Hypothalamus (tissue), 51 donors: ENCODE measurements at regions not wholly inside any gene's neighbourhood (a gene's known extent, or its start where the extent isn't known, plus 50 kb on each side); places are given as distances from the start of the nearest gene placed in this dataset.
"Not testable (repeated sequence)": the region's sequence is repeated elsewhere in the genome, so short reads cannot be mapped to it uniquely, and the experiment has no call there.

ENCODE experiments used
- DNase-seq, 51 donors: peaks; one replicate each; lab custom pipeline; 2025; lab: John Stamatoyannopoulos, UW

DNA sequence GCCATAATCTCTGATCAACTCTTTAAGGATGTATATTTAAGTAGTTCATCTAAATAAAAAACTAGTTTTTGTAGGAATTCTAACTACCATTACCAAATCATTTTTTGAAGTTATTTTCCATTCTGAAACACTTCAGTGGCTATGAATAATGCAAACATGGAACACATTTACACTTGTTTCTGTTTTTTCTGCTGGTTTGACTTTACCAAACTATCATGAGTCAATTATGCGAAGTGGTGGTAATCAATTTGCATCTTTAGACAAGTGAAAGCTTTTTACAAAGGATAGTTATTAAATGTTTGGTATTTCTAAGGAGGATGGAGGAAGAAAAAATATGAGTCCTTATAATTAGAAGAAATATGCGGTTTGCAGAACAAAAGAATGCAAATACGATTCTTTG is 202.0 kb upstream of the MMADHC start:
- DNase-seq: no peak

DNA sequence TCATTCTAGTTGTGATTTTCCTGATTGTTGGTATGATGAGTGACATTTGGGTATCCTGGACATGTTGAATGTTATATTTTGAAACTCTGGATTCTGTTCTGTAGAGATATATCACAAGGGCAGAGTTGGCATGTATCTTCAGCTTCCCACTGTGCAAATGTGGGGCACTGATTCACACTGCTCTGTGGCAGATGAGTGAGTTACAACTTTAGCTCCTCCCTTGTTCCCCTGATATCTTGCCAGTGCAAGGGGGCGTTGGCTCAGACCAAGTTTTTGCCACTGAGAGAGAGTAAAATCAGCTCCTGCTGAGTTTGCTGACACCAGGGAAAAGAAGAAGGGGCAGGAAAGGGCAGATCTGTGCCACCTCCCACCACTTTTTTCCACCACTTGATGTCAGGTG is 199.6 kb upstream of the MMADHC start:
- DNase-seq: no peak

DNA sequence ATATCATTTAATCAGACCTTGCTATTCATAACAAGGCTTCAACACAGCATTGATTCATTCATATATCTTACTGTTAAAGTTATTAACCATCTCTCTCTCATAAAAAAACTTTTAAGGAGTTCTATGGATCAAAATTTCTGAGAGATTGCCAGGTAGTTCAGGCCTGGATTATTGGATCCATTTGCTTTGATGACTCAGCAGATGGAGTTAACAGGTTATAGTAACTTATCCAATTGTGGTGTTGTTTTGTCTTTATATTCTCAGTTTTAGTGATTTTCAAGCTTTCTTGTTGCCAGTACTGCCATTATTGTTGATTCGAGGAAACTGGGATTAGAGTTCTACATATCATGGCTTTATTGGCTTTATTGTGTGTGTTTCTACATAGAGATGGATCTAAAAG is 195.7 kb upstream of the MMADHC start:
- no peak for DNase-seq

DNA sequence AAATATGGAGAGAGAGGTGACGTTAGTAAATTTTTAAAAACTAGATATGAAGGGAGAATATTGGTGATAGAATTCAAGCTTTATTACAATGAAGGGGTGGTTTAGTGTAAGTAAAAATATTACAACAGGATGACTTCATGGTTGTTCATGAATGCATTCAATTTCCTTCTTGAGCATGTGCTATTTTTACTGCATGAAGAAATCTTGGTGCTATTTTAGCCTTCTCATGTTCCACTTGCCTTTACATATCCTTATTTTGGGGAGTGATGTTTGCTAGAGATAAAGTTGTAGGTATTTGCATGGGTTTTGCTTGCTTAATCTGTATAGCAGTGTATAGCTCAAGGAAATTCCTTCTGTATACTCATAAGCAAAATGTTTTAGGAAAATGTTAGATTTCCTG is 195.0 kb upstream of the MMADHC start:
- DNase-seq: no peak

DNA sequence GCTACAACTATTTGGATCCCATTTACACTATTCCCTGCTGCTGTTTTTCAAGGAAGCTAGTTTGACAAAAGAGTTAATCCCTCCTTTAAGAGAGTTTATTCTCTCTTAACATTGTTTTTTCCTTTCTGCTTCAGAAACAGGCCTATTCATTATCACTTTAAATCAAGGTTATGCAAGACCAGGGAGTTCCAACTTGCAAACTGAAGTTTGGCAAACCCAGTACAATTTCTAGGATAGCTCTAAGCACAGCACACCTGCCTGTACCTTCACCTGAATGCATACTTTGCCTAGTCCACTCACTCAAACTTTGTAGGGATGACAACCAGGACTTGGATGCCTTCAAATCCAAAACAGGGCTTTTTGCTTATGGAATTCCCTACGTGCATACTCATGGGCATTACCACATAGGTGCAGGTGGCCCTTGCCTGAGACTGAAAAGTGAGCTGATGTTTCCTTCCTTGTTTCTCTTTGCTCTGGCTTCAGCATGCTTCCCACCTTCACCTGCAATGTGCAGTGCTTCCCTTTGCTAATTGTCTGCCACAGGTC is 193.8 kb upstream of the MMADHC start:
- DNase-seq: no peak

DNA sequence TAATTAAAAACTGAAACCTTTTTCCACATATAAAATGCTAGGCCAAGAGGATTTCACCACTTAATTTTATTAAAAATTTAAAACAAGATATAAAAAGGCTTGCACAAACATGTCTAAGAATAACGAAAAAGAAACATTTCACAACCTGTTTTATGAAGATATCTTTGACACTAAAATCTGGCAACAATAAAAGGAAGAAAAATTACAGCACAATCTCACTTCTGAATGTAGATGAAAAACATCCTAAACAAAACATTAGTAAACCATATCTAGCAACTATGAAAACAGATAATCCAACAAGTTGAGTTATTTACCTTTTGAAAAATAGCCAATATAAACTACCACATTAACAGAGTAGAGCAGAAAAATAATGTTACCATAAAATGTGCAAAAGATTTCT is 185.4 kb upstream of the MMADHC start:
- DNase-seq: no peak

DNA sequence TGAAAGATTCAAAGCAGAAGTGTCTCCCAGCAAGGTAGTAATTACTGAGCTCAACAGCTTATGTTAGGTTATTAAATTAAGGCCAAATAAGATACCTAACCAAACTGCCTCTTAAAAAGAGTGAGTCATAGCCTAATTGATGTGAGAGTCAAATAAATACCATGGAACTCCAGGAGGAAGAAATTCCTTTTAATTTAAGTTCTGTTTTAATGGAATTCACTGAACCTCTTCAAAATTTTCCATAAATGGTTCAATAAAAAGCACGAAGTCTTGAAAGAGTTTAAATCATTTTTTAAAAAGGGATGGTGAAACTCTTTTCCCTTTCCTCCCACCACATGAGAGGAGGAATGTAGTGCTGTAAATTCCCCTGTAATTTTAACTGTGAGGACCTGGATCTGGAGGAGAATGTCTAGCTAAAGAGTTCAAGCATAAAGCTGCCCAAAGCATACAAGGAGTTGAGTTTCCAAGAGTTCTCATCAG is 180.8 kb upstream of the MMADHC start:
- no peak for DNase-seq

DNA sequence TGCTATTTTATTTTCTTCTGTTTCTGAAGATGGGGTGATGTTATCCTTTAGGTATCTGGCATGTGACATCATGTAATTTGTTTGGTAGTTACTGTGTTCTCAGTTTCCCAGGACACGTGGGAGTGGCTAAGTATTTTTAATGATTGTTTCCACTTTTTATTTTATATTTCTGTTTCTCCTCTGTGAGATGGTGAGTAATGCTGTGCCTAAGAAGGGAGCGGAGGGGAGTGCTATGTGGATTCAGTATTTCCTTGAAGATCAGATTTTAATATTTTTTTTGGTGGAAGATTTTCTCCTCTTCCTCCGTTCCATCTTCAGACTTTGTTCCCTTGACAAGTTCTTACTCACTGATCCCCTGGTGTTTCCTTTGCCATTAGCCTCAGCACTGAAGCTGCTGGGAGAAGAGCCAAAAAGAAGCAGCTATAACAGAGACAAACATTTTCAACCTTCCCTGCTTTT is 180.0 kb upstream of the MMADHC start:
- DNase-seq: no peak

DNA sequence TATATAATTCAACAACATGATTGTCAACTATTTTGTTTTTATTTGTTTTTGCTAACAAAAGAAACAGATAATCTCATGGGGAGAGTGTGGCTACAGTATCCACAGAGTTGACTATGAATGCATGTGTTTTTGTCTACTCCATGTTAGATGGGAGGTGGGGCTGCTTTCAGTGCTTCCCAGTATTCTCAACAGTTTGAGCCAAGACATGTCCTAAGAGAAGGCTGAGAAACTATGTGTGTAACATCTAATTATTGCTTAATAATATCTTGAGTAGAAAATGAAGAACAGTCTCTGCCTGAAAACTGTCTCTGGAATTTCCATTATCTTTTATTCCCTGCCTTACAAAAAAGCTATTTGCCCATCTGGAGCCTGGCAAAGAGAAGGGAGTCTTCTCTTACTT is 178.8 kb upstream of the MMADHC start:
- no peak for DNase-seq

DNA sequence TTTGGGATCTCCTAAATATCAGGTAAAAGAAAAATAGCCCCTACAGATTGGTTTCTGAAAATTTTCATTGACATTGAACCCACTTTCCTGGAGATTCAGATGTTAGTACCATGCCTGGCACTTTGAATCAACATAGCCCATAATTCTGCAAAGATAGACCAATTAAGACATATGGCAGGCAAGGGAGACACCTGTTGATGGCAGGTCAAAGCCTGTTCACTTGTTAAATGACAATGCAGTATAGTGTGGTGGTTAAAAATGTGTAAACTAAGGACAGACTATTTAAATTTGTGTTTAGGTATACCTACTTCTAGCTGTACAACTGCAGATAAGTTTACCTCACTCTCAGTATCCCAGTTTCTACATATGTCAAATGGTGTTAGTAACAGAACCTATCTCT is 178.1 kb upstream of the MMADHC start:
- DNase-seq: no peak

DNA sequence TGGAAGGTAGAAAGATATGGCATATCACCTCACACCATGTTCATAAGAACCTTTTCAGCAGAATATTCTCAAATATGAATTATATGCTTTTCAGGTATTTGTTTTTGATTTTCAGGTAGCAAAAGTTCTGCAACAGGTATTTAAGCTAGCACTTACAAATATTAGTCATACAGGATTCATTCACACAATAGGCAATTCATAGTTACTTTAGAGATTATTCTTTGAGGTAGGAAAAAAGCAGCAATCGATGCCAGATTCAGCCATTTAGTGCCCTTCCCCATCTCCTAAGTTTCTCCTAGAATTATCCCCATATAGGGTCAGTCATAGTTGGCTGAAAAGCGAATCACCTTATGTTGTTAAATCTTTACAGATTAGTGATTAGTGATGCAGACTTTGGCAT is 177.4 kb upstream of the MMADHC start:
- no peak for DNase-seq

DNA sequence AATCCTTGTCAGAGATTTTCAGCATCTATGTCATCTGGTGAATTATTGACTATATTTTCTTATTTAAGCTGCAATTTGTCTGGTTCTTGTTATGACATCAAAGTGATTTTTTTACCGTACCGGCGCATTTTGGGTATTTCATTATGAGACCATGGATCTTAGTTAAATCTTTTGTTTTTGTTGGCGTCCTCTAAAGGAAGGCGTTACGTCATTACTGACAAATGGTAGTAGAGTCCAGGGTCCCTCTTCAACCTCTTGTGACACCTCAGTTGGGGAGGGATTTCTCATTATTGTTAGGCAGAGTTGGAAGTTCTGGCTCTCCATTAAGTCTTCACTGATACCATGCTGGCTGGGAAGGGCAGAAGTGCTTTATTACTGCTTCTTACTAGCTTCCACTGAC is 175.8 kb upstream of the MMADHC start:
- DNase-seq: no peak

DNA sequence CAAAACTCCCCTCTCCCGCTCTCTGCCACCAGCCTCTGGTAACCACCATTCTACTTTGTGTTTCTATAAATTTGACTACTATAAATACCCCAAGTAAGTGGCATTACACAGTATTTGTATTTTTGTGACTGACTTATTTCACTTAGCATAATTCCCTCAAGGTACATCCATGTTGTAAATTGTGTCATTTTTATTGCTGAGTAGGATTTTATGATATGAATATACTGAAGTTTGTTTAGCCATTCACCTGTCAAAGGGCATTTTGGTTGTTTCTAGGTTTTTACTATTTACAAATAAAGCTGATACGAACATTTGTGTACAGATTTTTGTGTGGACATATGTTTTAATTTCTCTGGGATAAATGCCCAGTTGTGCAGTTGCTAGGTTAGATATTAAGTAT is 174.0 kb upstream of the MMADHC start:
- DNase-seq: no peak

DNA sequence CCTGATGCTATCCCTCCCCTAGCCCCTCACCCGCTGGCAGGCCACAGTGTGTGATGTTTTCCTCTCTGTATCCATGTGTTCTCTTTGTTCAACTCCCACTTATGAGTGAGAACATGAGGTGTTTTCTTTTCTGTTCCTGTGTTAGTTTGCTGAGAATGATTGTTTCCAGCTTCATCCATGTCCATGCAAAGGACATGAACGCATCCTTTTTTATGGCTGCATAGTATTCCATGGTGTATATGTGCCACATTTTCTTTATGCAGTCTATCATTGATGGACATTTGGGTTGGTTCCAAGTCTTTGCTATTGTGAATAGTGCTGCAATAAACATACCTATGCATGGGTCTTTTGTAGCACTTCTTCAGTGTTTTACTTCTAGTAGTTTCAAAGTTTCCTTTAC is 171.8 kb upstream of the MMADHC start:
- DNase-seq: not testable (repeated sequence)

DNA sequence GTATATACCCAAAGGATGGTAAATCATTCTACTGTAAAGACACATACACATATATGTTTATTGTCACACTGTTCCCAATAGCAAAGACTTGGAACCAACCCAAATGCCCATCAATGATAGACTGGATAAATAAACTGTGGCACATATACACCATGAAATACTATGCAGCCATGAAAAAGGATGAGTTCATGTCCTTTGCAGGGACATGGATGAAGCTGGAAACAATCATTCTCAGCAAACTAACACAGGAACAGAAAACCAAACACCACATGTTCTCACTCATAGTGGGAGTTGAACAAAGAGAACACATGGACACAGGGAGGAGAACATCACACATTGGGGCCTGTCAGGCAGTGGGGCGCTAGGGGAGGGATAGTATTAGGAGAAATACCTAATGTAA is 167.1 kb upstream of the MMADHC start:
- not testable (repeated sequence) for DNase-seq

DNA sequence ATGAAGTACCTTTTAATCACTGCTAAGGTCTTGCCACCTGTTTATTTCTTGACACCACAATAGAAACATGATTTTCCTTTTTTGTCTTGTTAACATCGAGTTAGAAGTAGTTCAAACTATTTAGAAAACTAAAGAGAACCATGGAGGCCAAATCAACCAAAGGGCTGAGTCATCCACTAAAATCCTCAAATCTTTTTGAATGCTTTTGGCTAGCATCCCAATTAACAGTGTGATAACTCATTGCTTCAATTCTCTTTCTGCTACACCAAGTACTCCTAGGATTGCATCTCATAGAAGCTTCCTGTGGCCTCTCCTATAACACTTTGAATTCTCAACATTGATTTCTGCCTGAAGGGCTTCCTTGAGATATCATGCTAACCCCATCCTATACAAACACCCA is 159.9 kb upstream of the MMADHC start:
- DNase-seq: no peak

DNA sequence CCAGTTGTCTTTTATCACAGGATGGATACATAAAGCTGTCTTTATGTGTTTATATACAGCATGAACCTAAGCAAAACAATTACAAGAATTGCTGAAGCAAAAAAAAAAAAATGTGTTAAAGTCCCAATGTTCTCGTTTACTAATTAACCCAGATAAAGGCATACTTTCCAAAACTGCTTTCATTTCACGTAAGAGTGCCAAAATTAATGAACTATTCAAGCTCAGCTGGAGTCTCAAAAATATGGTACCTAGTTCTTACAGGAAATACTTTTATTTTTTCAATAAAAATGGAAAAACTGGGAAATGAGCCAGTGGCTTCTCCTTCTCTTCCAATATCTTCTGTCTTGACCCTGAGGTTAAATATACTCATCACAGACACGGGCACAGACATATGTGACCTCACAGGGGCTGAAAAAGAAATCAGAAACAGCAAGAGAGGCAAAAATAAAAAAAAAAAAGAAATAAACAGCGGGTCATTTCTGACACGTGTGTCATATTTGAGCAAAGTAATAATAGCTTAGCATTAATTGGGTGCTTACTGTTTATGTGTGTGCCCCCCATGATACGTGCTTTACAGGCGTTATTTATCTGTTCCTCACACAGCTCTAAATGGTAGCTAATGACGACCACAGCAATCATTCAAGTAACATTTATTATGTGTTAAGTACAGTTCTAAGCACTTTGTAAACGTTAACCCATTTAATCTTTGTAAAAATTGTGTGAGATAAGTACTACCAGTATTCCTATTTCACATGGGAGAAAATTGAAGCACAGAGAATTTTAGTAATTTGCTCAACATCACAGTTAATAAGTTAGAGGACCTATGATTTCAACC is 158.0 kb upstream of the MMADHC start:
- DNase-seq: no peak

DNA sequence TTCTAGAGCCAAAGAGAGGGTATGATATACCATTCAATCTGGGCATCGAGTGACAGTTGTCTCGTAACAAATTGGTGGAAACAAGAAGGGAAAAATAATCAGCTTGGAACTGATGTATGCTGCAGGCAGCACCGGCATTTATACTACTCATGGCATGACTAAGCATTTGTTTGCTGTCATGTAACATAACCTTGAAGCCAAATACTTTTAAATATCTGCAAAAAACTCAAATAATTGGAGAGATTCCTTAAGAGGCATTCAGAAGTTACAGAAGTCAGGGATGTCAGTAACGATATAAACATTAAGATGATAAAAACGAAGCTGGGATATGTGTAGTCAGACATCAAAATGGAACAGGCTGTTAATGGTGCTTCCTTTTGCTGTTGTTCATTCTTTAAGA is 157.3 kb upstream of the MMADHC start:
- no peak for DNase-seq

DNA sequence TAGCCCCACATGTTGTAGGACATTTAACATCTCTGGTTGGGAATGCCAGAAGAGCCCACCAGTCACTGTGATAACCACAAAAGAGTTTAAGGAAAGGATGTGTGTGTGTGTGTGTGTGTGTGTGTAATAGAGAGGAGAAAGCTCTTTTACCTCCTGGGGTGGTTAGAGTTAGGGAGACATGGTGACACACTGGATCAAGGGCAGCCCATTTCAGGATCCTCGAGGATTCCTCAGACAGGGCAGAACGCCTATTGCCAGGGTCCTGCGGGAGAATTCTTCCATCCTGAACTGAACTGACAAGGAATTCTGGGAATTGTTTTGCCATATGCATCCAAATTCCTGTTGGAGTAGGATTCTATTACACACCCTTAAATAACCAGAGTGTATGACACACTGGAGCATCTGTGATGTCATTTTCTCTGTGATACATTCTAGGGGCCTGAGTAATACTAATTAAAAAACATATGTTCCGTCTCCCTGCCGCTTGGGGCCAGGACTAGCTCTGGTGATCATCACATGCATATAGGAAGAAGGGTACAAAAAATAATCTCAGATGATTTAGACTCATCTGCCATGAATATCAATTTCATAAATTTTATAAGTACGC is 156.4 kb upstream of the MMADHC start:
- no peak for DNase-seq

DNA sequence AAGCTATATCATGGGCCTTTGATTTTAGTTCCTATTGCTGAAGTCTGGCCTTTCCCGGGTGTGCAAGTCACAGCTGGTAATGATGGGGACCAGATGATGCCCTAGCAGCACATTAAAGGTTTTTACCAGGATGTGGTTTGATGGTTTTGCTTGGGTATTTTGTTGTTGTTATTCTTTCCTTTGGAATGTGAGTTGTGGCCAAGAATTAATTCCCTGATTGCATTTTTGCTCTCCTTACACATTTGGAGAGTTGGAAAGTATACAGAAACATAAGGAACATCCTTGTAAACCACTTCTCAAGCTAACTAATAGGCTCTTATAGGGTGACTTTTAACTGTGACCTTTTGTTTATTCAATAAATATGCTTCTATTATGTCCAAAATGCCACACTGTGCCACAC is 154.1 kb upstream of the MMADHC start:
- no peak for DNase-seq

DNA sequence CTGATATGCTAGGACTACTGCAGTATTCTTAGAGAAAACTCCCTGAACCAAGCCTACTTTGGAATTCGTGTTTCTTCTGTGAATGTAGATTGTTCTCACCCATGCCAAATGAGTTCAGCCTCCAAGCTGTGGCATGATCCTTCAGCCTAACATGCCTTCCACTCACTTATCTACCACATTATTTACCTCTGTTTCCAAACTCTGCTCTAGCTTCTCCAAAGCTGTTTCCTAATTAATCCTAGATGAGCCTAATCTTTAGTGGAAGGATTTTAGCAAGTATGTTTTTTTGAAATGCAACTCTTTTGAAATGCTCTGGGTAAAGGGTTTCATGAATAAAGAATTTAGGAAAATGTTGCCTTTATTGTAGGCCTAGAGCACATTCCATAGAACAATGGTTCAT is 152.9 kb upstream of the MMADHC start:
- no peak for DNase-seq

DNA sequence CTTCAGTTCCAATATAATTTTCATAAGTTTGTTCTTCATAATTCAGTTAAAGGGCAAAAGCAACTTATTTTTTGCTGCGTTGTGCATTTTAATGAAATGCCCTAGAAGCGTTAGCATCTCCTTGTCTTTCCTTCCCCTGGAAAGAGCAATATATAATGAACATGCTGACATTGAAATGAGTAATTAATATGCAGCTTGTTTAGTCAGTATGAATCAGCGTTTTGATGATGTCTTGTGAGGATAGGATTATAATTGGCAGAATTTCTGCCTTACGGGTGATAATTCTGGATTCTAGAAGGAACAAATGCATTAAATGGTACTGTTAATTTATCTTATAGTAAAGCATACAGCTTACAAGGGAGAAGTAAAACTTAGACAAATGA is 152.3 kb upstream of the MMADHC start:
- DNase-seq: no peak
